ENCODE measurements at regions not wholly inside any gene's neighbourhood (a gene's known extent, or its start where the extent isn't known, plus 50 kb on each side); places are given as distances from the start of the nearest gene placed in this dataset.
"Not testable (repeated sequence)": the region's sequence is repeated elsewhere in the genome, so short reads cannot be mapped to it uniquely, and the experiment has no call there.

DNA sequence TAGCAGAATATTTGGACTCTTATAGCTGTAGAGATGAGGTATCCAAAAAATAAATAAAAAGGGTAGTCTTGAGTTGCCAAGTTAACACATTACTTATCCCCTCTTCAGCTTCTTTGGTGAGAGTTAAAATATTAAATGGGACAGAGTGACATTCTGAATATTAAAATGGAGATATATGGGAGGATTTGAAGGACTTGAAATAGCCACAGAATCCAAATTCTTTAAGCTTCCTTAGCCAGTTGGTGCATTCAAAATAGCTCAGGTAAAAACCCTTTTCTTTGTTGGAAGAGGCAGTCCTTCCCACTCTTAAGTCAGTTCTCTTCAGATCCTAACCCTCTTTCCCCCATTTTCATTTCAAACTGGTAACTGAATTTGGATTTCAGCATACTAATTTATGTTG lies 130.1 kb upstream of the KLF12 start:
- DNase-seq = no peak

DNA sequence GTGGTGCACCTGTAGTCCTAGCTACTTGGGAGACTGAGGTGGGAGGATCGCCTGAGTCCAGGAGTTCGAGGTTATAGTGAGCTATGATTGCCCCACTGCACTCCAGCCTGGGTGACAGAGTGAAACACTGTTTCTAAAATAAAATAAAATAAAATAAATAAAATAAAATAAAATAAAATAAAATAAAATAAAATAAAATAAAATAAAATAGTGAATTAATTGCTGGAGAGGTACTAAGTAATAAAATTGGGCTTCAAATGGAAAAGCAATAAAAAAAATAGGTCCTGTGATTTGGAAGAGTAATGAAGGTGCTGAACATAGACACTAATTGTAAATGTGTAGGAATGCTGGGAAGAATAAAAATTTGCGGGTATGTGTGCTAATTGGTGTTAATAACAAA lies 126.2 kb upstream of the KLF12 start:
- DNase-seq = not testable (repeated sequence)

DNA sequence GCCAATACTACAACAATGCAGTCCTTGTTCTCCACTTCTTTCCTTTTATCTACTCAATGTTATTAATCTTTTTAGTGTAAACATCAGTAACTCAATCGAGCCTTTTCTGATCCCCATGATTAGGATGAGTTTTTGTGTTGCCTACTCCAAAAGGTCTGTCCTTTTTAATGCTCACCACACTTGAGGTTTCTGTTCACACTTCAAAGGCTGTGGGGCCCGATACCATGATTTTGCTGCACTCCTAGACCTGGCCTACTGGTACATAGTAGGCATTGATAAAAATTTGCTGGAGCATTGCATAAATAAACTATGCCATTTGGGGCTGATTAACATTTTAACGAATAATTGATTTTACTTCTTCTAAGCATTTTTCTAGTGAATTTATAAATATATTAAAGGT lies 125.4 kb upstream of the KLF12 start:
- DNase-seq = no peak

DNA sequence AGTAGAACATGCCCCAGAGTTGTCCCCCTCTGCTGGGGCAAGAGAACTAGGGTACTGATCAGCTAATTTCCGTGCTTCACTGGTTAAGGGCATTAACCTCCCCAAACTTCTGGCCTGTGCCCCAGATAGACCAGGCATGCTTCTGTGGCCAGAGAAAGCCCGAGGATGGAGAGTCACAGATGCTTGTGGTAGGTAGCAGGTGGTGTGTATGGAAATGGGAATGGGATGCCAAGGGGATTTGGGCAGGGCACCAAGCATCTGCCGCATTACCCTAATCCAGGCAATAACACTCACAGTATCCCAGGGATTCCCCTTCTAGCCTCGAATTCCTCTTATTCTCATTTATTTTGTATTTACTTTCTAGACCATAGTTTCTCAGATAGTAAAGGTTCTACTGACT lies 124.8 kb upstream of the KLF12 start:
- no peak for DNase-seq

DNA sequence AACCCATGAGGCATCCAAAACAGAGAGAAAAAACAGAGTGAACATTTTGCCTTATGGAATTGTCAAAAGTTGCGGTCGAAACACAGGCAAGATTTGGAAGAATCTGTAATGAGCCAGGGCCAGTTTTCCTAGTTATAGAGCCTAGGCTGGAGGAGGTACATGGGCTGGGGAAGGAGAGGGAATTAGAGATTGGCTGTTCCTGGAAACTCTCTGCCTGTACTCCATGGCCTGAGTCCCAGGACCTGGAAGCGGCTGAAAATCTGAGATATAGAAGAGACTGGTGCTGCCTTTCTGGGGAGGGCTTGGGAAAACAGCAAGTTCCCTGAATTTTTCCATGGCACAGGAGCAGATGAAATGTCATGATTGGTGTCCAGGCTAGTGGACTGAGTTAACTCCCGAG lies 122.8 kb upstream of the KLF12 start:
- no peak for DNase-seq

GRCh38 chr13:74253161-74253560 lies 119.0 kb upstream of the KLF12 start:
- DNase-seq = no peak

DNA sequence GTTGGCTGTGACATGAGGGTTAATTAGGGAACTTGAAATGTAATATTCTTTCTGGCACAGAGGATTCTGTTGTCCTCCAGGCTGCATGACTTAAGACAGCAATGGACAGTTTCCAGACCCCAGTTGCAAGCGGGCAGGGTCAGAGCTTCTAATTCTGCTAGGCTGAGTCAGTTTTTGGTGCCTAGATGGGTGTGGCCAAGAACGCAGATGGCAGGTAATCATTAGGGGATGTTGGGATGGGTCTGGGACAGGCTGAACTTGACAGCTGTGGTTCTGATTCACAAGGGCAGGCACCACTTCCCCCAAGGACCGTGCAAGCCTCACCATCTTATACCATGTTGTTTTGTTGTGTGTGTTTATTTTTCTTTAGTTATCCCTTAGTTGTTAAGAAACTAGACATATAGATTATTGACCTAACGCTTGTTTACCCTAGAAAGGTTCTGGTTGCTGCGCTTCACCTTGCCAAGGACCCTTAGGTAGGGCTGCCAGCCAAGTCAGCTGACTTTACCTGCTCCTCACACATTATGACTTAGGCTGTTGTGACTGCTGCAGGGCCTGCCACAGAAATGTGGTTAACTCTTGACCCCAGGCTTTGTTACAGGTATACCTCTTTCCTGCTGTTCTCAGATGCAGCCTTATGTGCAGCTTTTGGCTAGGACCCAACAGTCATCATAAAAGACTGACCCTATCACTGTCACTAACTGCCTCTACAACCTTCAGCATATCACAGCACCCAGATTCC lies 117.7 kb upstream of the KLF12 start:
- no peak for DNase-seq

DNA sequence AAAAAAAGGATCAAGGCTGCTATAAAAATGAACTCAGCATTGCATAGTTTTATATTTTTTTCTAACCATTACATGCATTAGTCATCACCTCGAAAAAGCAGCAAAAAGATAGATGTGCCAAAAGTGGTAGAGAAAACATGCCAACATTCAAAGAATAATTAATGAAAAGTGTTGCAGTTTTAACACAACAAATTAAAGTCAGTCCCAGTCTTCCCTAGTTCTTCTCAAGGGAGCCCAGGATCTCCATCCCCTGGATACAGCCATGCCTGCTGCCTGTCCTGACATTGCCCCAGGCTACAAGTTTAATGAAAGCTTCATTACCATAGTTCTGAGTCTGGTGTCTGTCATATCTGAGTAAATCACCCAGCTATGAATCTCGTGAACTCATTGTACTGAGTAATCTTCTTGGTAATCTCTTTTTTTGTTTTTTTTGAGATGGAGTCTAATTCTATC lies 116.6 kb upstream of the KLF12 start:
- no peak for DNase-seq

- DNase-seq = no peak
These were observed 114.3 kb upstream of the KLF12 start for GRCh38 chr13:74248477-74248876.

- DNase-seq = no peak
These were observed 112.3 kb upstream of the KLF12 start for GRCh38 chr13:74246487-74246886.

DNA sequence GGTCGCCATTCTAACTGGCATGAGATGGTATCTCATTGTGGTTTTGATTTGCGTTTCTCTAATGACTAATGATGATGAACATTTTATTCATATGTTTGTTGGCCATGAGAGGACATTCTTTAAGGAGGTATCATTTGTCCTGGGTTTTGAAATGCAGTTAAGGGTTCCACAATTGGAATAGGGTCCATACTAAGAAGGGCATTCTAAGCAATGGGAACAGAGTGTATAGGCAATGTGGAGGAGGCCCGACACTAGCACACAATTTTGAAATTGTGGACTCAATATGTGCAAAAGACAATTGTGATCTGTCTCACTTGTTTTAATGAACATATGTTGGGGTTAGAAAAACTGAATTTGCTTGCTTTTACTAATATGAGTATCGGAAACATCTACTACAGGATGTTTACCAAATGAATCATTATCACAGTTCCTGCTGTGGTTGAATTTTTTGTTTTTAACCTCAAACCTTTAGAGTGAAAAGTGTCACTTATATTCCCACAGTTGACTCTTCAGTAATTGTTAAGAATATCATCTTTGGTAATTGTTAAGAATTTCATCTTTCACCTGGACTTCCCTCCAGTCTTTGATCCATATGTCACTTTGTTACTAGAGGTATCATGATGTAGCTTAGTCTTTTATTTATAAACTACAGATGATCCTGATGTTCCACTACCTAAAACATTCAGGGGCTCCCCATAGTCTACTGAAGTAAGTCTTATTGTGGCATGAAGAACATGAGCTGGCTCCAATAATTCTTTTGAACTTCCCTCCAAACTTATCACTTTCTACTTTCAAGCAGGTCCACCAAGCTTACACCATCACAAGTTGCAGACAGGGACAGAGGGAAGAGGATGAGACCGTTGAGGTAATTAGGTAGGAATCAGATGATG lies 109.7 kb upstream of the KLF12 start:
- DNase-seq = no peak

- not testable (repeated sequence) for DNase-seq
These were observed 107.1 kb upstream of the KLF12 start for GRCh38 chr13:74241343-74241742.

GRCh38 chr13:74230984-74231501 lies 96.8 kb upstream of the KLF12 start:
- DNase-seq = no peak

DNA sequence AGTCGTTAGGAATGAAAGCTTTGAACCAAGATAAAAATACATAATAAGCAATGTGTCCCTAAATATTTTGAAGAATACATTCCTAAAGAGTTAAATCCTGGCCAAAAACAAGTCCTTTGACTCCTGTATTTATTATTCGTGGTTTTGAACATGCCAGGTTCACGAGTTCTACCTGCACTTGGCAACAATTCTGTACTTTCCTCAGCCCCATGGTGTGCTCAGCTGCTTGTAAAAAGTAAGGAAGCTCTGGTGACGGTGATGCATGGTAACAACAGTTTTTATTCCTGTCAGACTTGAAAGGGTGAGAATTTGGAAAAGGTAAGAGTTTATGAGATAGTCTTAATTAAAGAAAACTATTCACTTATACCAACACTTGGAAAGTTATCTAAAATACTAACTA lies 95.0 kb upstream of the KLF12 start:
- DNase-seq = no peak

DNA sequence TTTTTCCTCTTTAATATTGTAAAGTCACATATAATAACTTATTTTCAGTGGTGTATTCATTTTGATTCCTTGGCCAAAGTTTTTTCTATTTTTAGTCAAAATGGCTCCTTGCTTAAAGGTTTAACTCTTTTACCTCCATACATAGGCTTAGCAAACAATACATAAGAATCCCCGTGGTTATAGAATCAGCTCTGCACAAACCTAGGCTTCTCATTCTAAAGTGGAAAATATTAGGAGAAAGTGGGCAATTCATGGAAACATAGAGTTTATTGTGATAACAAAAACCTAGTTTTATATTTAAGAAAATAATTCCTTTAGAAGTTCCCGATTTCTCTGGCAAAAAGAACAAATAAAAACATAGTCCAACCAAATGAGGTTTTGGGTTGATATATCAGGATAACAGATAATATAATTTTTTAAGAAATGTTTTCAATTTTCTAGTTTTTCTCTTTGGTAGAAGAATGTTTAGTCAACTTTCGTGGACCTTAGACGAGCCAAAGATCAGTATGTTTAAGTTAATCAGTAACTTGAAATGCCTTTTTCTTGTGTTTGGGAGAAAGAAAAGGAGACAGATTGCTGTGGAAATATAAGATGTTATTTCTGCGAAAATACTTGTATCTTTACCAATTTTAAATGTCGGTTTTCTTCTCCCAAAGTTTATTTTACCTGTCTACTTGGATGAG lies 93.4 kb upstream of the KLF12 start:
- DNase-seq = no peak

DNA sequence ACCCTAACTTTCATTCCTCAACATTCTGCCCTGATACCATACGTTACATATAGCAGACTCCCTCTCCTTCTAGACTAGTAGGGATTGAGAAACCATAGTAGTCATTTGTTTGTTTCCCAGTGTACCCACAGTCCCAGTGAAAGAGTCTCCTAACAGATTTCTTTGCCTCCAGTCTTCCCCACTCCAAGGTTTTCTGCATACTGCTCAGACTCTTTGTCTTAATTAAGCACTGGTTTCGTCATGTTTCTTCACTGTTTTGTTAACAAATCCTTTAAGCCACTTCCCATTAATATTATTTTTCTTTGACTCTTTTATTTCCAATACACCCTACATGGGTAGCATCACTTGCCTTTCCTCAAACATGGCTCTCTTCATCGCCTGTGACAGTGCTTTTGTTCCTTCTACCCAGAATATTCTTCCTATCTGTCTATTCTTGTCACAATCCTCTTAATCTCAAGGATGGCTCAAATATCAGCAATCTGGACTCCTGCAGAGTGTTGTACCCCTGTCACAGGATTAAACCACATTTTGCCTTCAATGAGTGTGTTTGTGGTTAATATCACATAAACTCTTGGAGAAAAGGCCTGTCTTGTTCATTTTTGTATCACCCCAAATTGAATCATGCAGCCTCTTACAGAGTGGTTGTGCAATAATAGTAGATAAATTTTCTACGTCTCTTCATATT lies 92.7 kb upstream of the KLF12 start:
- DNase-seq = no peak

DNA sequence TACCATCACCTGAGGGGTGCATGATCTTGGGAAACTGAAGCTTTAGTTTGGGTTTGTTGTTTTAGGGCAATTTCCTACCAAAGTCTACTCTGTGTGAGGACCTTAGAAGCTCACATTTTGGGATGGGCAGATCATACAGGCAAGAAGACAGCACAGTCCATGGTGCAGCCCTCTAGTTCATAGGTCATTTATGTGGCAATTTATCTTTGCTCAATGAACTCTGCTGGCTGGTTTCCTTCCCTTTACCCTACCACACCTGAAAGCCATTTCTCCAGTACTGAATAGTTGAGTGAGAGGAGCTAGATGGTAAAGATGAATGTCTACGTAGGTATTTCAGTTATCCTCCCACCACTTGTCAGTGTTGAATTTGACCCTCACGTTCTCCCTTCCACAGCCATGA lies 87.5 kb upstream of the KLF12 start:
- DNase-seq = no peak

GRCh38 chr13:74219566-74219965 lies 85.4 kb upstream of the KLF12 start:
- DNase-seq = no peak

DNA sequence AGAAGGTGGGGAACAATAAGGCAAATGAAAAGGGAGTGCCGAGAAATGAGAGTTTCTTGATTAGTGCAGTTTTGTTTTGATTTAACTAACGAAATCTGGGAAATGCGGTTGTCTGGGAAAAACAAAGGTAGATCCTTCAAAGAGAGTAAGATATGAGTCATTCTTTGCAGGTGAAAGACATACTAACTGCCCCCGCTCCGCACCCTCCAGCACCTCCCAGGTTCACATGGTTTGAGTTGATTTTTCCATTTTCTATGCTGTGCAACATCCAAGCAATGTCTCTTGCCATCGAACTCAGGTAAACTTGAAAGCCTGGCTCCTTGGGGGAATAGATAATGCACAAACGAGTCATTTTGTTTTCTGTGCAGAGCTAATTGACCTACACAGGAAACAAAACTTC lies 84.1 kb upstream of the KLF12 start:
- DNase-seq = no peak

DNA sequence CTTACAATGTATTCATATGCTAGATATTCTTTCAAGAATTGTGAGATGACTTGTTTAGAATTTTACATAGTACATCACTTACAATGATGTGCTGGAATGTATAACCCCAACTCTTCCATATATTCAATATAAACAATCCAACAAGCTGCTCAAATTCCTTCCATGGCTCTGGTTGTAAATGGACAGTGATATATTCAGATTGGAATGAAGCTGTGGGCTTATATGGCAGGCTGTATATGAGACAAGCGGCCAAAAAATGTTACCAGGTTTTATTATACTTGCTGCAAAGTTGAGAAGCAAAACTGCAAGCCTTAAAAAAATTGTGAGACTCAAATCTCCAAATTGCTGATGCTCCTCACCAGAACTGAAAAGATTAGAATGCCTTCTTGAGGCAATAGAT lies 83.6 kb upstream of the KLF12 start:
- no peak for DNase-seq

DNA sequence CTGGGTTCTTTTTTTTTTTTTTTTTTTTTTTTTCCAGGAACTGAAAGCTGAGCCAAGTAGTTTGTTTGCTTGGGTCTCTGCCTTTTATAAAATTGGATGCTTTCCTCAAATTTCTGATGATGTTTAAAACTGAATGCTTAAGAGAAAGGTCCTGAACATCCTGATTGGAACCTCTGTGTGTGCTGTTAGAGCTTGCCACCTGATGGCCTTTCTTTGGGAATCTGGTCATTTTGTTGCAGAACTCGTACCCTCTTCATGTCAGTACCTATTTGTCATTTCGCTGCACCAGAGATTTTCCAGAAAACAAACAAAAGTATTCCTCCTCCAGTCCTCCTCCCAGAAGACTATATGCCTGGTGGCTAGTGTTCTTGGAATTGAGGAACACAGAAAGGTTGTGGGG lies 81.2 kb upstream of the KLF12 start:
- no peak for DNase-seq

DNA sequence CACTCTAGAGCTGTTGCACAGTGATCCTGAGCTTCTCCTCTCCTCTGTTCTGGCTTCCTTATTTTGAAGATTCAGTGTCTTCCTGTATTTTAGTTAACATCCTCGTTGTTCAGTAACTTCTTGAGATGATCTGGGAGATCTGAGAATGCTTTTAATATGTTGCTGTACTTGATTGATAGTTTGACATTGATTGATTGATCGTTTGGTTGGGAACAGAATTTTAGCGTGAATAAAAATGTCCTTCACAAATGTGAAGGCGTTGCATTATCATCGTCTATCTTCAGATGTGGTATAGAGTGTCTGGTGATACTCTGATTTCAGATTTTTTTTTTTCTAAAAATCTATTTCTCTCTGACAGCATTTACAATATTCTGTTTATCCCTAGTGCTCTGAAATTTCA lies 80.1 kb upstream of the KLF12 start:
- DNase-seq = no peak
